Keratinocyte (primary cell): ENCODE measurements at regions not wholly inside any gene's neighbourhood (a gene's known extent, or its start where the extent isn't known, plus 50 kb on each side); places are given as distances from the start of the nearest gene placed in this dataset.

Experiments used
- DNase-seq: peaks from one replicate; pipeline ENCODE4 v3.0.0-alpha.2; 2011; ENCODE audit warnings: low read depth, missing footprints, low spot score
- FAIRE-seq: peaks from 2 replicates; lab custom pipeline; 2011; peaks lifted over from hg19 to GRCh38; lab: Jason Lieb, UNC
- H2AFZ ChIP-seq: 2 replicates; pipeline ENCODE4 v1.6.0; 2012; ENCODE audit warnings: low read length, control low read depth, inconsistent platforms; ENCODE audit not compliant: control insufficient read depth
- H3K27ac ChIP-seq: 2 replicates; pipeline ENCODE4 v1.5.1; 2011; ENCODE audit warnings: low read length; ENCODE audit not compliant: control insufficient read depth, insufficient read depth
- H3K27me3 ChIP-seq: 3 replicates; pipeline ENCODE4 v1.6.0; 2011; ENCODE audit warnings: low read length; ENCODE audit not compliant: control insufficient read depth, insufficient read depth; ENCODE audit errors: extremely low read depth
- H3K36me3 ChIP-seq, 2 experiments: 2 replicates in 1 of 2; 3 replicates in 1 of 2; pipeline ENCODE4 v1.5.1; 2011; ENCODE audit warnings: low read length in 2 of 2, mild to moderate bottlenecking in 1 of 2; ENCODE audit not compliant: control insufficient read depth in 2 of 2, insufficient read depth in 2 of 2; ENCODE audit errors: extremely low read depth in 1 of 2
- H3K4me1 ChIP-seq: 3 replicates; pipeline ENCODE4 v1.5.1; 2011; ENCODE audit warnings: low read length; ENCODE audit not compliant: control insufficient read depth, insufficient read depth; ENCODE audit errors: extremely low read depth
- H3K4me2 ChIP-seq: 3 replicates; pipeline ENCODE4 v1.6.0; 2011; ENCODE audit warnings: low read depth, low read length; ENCODE audit not compliant: control insufficient read depth, insufficient read depth; ENCODE audit errors: extremely low read depth
- H3K4me3 ChIP-seq, 3 experiments: fragments of 200-600 bp in 1 of 3; sonication (generic) in 1 of 3; 2 replicates in 2 of 3; 3 replicates in 1 of 3; pipeline ENCODE4 v1.5.1; 2011 to 2016; ENCODE audit warnings: low read length in 3 of 3, mild to moderate bottlenecking in 3 of 3, control low read depth in 2 of 3, inconsistent platforms in 1 of 3, low read depth in 1 of 3, mixed read lengths in 1 of 3, mixed run types in 1 of 3, moderate library complexity in 1 of 3; ENCODE audit not compliant: control insufficient read depth in 2 of 3, insufficient read depth in 2 of 3; ENCODE audit errors: extremely low read depth in 1 of 3
- H3K79me2 ChIP-seq: 2 replicates; pipeline ENCODE4 v1.6.0; 2012; ENCODE audit warnings: low read length; ENCODE audit not compliant: control insufficient read depth, insufficient read depth
- H3K9ac ChIP-seq: 3 replicates; pipeline ENCODE4 v1.6.0; 2011; ENCODE audit warnings: low read length; ENCODE audit not compliant: control insufficient read depth, insufficient read depth; ENCODE audit errors: extremely low read depth
- H3K9me1 ChIP-seq: 3 replicates; pipeline ENCODE4 v1.6.0; 2011; ENCODE audit warnings: low read length; ENCODE audit not compliant: control insufficient read depth, insufficient read depth; ENCODE audit errors: extremely low read depth
- H3K9me3 ChIP-seq: 2 replicates; pipeline ENCODE4 v1.5.1; 2012; ENCODE audit warnings: low read depth, low read length; ENCODE audit not compliant: control insufficient read depth
- H4K20me1 ChIP-seq: 3 replicates; pipeline ENCODE4 v1.6.0; 2011; ENCODE audit warnings: low read length; ENCODE audit not compliant: control insufficient read depth, insufficient read depth; ENCODE audit errors: extremely low read depth
- CTCF ChIP-seq, 3 experiments: IDR thresholded peaks in 1 of 3; conservative IDR thresholded peaks in 1 of 3; optimal IDR thresholded peaks in 1 of 3; 2 replicates in 2 of 3; 3 replicates in 1 of 3; pipeline versions ENCODE3 to v1.5.1; 2011; ENCODE audit warnings: low read length in 3 of 3, mild to moderate bottlenecking in 3 of 3, moderate library complexity in 2 of 3, control low read depth in 1 of 3, inconsistent platforms in 1 of 3; ENCODE audit not compliant: insufficient read depth in 2 of 3; ENCODE audit errors: extremely low read depth in 1 of 3
- EZH2 ChIP-seq: IDR thresholded peaks from one replicate; pipeline ENCODE4 v1.6.1; 2012; ENCODE audit warnings: inconsistent platforms, mild to moderate bottlenecking, low read length, moderate library complexity
- dilution Hi-C: fragments of 300-500 bp; cut with MboI; formaldehyde crosslinking; loops from one replicate; pipeline ENCODE4 v1.7.0; 2020; ENCODE audit warnings: low sequenced_read_pairs; ENCODE audit not compliant: extremely low pct_ligation_motif_present

DNA sequence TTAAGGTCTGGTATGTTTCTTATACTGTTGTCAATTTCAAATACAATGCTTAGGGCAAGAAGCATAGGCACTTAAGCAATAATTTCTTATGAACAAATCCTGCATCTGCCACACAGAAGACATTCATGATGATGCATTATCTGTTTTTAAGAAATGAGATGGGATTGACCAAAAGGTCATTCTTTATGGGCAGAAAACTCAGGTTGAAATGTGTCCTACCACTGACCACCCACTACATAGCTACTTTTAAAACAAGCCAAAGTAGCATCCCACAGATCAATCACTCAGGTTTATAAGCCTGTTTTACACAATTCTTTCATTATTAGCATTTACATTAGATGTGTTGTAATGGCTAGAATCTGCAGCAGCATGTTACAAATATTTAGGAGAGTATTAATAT lies 617.8 kb downstream of the PCDH7 start:
- DNase-seq: no peak
- Histone ChIP-seq H3K9me3 (no peaks in the 10 kb centered on the region), H3K4me2 (no peak overlapping the region), H3K27me3 (no peaks in the 10 kb centered on the region), H3K9ac (no peak overlapping the region), H3K4me1 (no peaks in the 10 kb centered on the region), H3K79me2 (no peaks in the 10 kb centered on the region), H3K36me3 (no peaks in the 10 kb centered on the region), H4K20me1 (no peaks in the 10 kb centered on the region), H3K4me3 (no peak overlapping the region), H3K27ac (no peak overlapping the region), H3K9me1 (no peaks in the 10 kb centered on the region), H2AFZ (no peak overlapping the region)
- no peak for FAIRE-seq
- TF ChIP-seq EZH2 (no peak), CTCF (optimal IDR thresholded peaks at IDR 0.05 in 1 of 3, IDR thresholded peaks at IDR 0.05 in 1 of 3, conservative IDR thresholded peaks at IDR 0.05 in 1 of 3; ENCODE audit: extremely low read depth in 1 of 3, insufficient read depth in 2 of 3, low read length in 3 of 3) (no peak)
- dilution Hi-C loops: no loop called here

GRCh38 chr4:31341601-31342359 lies 621.6 kb downstream of the PCDH7 start:
- no peak overlapping the region for H3K9ac ChIP-seq
- H3K27ac ChIP-seq: no peak overlapping the region
- H3K36me3 ChIP-seq: no peaks in the 10 kb centered on the region
- DNase-seq (no peak), FAIRE-seq (no peak)
- no peaks in the 10 kb centered on the region for H3K9me1 ChIP-seq
- no peaks in the 10 kb centered on the region for H3K27me3 ChIP-seq
- H3K4me3 ChIP-seq: no peak overlapping the region
- no peaks in the 10 kb centered on the region for H3K4me1 ChIP-seq
- dilution Hi-C loops: no loop called here
- no peaks in the 10 kb centered on the region for H4K20me1 ChIP-seq
- H3K9me3 ChIP-seq: no peaks in the 10 kb centered on the region
- H3K4me2 ChIP-seq: no peak overlapping the region
- H2AFZ ChIP-seq: no peak overlapping the region
- TF ChIP-seq CTCF (optimal IDR thresholded peaks at IDR 0.05 in 1 of 3, IDR thresholded peaks at IDR 0.05 in 1 of 3, conservative IDR thresholded peaks at IDR 0.05 in 1 of 3; ENCODE audit: extremely low read depth in 1 of 3, insufficient read depth in 2 of 3, low read length in 3 of 3): no peak
- no peak for TF ChIP-seq EZH2
- no peaks in the 10 kb centered on the region for H3K79me2 ChIP-seq
